GM19468 (cell line): ENCODE measurements at regions not wholly inside any gene's neighbourhood (a gene's known extent, or its start where the extent isn't known, plus 50 kb on each side); places are given as distances from the start of the nearest gene placed in this dataset.
"Not testable (repeated sequence)": the region's sequence is repeated elsewhere in the genome, so short reads cannot be mapped to it uniquely, and the experiment has no call there.

Source experiments
- ATAC-seq: cut with Tn5 transposase; IDR thresholded peaks from one replicate; pipeline ENCODE4 v1.9.1; 2021; ENCODE audit warnings: mild to moderate bottlenecking, moderate library complexity, moderate number of reproducible peaks; ENCODE audit not compliant: unreplicated experiment; ENCODE audit errors: extremely low read depth

- ATAC-seq, result no peak
Measured at GRCh38 chr5:83001796-83002381, 75.3 kb downstream of the TMEM167A start.

GRCh38 chr5:83000922-83001321, 76.3 kb downstream of the TMEM167A start:
- ATAC-seq, result no peak

GRCh38 chr5:83000428-83000827, 76.8 kb downstream of the TMEM167A start:
- ATAC-seq, result no peak

- no peak for ATAC-seq
Measured at GRCh38 chr5:82993416-82993815, 83.8 kb downstream of the TMEM167A start.

- ATAC-seq, result no peak
Measured at GRCh38 chr5:82992646-82993045, 84.5 kb downstream of the TMEM167A start.

GRCh38 chr5:82991678-82992323, 85.4 kb downstream of the TMEM167A start:
- ATAC-seq, result no peak

- ATAC-seq, result no peak
Measured at GRCh38 chr5:82991059-82991458, 86.1 kb downstream of the TMEM167A start.

- ATAC-seq, result no peak
Measured at GRCh38 chr5:82987188-82987587, 90.0 kb downstream of the TMEM167A start.

GRCh38 chr5:82986404-82986803, 90.8 kb downstream of the TMEM167A start:
- ATAC-seq, result no peak

GRCh38 chr5:82985763-82986162, 91.4 kb downstream of the TMEM167A start:
- ATAC-seq, result no peak

GRCh38 chr5:82984786-82985735, 92.1 kb downstream of the TMEM167A start:
- ATAC-seq, result no peak

- no peak for ATAC-seq
Measured at GRCh38 chr5:82982846-82983245, 94.3 kb downstream of the TMEM167A start.

GRCh38 chr5:82976887-82977286, 100.3 kb downstream of the TMEM167A start:
- ATAC-seq, result not testable (repeated sequence)

- ATAC-seq, result no peak
Measured at GRCh38 chr5:82975812-82976211, 101.4 kb downstream of the TMEM167A start.

- no peak for ATAC-seq
Measured at GRCh38 chr5:82975396-82975795, 101.8 kb downstream of the TMEM167A start.

- not testable (repeated sequence) for ATAC-seq
Measured at GRCh38 chr5:82974346-82974745, 102.8 kb downstream of the TMEM167A start.

GRCh38 chr5:82971901-82972300, 105.3 kb downstream of the TMEM167A start:
- ATAC-seq, result no peak

GRCh38 chr5:82971034-82971806, 106.0 kb downstream of the TMEM167A start:
- not testable (repeated sequence) for ATAC-seq

GRCh38 chr5:82969221-82969976, 107.8 kb downstream of the TMEM167A start:
- not testable (repeated sequence) for ATAC-seq

- no peak for ATAC-seq
Measured at GRCh38 chr5:82967072-82967471, 110.1 kb downstream of the TMEM167A start.
